Stomach (tissue), 4 donors: ENCODE measurements at regions not wholly inside any gene's neighbourhood (a gene's known extent, or its start where the extent isn't known, plus 50 kb on each side); places are given as distances from the start of the nearest gene placed in this dataset.
"Not testable (repeated sequence)": the region's sequence is repeated elsewhere in the genome, so short reads cannot be mapped to it uniquely, and the experiment has no call there.

Experiments used
- POLR2A ChIP-seq, 4 donors: fragments of 450-650 bp; IDR thresholded peaks; one replicate each; pipeline ENCODE4 v1.6.1; 2016; ENCODE audit warnings: antibody characterized with exemption in 4 of 4, control low read depth in 2 of 4, mild to moderate bottlenecking in 1 of 4, moderate library complexity in 1 of 4
- TF ChIP-seq, protein P1 (sequence below), 7 experiments: fragments of 450-650 bp in 4 of 7; fragments of 200-600 bp in 3 of 7; sonication (generic) in 3 of 7; IDR thresholded peaks; one replicate each; pipeline ENCODE4 v1.5.1; 2016 to 2019; ENCODE audit warnings: antibody characterized with exemption in 7 of 7, control low read depth in 2 of 7, mild to moderate bottlenecking in 1 of 7

DNA sequence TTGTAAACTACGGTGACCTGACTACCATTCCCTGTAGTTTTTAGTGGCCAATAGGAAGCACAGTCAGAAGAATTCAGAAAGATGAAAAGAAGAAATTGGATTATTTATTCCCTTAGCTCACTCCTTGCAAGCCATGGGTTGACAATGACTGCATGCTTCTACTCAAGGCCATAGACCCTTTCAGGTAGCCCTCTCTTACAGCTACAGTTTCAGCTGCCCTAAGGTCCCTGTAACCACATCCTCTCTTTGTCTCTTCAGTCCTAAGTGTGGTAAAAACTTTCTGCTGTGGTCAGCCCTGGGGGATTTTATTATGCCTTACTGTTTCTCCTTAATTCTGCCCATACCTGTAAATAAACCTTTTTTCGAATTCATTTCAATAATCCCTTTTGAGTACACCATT is 551.8 kb upstream of the TGIF2LX start:
- TF ChIP-seq, protein P1, sequence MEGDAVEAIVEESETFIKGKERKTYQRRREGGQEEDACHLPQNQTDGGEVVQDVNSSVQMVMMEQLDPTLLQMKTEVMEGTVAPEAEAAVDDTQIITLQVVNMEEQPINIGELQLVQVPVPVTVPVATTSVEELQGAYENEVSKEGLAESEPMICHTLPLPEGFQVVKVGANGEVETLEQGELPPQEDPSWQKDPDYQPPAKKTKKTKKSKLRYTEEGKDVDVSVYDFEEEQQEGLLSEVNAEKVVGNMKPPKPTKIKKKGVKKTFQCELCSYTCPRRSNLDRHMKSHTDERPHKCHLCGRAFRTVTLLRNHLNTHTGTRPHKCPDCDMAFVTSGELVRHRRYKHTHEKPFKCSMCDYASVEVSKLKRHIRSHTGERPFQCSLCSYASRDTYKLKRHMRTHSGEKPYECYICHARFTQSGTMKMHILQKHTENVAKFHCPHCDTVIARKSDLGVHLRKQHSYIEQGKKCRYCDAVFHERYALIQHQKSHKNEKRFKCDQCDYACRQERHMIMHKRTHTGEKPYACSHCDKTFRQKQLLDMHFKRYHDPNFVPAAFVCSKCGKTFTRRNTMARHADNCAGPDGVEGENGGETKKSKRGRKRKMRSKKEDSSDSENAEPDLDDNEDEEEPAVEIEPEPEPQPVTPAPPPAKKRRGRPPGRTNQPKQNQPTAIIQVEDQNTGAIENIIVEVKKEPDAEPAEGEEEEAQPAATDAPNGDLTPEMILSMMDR (IDR thresholded peaks at IDR 0.05): not testable (repeated sequence)
- not testable (repeated sequence) for TF ChIP-seq POLR2A (IDR thresholded peaks at IDR 0.05)
